AG10803 (cell line): ENCODE measurements at regions not wholly inside any gene's neighbourhood (a gene's known extent, or its start where the extent isn't known, plus 50 kb on each side); places are given as distances from the start of the nearest gene placed in this dataset.

ENCODE experiments used
- DNase-seq: peaks from one replicate; pipeline ENCODE4 v3.0.0; 2010; ENCODE audit warnings: low read depth
- H3K4me3 ChIP-seq: 2 replicates; pipeline ENCODE4 v1.5.1; 2011; ENCODE audit warnings: mild to moderate bottlenecking, low read length, control low read depth
- TF ChIP-seq, protein P1 (sequence below): conservative IDR thresholded peaks from 2 replicates; pipeline ENCODE4 v1.5.1; 2011; ENCODE audit warnings: mild to moderate bottlenecking, low read length, control low read depth, inconsistent platforms

DNA sequence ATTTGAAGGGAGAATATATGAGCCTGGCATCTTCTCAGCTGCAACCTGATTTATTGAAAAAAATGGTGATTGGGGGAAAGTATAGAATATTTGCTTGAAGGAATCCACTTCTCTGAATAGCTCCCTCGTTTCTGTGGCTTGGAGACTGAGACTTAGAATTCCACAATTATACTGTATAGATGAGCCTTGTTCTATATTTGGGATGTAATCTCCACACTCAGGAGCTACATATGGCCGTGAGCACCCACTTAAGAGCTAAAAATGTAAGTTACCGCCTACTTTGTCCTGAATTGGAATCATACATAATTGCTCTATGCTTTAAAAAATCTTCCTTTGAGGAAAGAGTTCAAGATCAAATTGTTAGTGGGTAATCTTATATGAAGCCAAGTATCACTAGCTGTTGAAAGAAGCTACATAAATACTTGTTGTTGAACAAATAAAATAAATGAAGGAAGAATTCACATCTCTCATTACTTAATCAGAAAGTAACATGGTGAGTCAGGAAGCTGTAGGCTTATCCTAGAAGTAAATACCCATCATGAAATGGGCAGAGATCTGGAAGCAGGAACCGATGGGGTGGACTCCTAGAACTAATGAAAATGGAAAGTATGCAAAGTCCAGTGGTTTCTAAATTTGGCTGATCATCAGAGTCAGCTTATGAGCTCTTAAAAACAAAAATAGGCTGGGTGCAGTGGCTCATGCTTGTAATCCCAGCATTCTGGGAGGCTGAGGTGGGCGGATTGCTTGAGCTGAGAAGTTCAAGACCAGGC lies 254.3 kb downstream of the SOX4 start:
- TF ChIP-seq, protein P1, sequence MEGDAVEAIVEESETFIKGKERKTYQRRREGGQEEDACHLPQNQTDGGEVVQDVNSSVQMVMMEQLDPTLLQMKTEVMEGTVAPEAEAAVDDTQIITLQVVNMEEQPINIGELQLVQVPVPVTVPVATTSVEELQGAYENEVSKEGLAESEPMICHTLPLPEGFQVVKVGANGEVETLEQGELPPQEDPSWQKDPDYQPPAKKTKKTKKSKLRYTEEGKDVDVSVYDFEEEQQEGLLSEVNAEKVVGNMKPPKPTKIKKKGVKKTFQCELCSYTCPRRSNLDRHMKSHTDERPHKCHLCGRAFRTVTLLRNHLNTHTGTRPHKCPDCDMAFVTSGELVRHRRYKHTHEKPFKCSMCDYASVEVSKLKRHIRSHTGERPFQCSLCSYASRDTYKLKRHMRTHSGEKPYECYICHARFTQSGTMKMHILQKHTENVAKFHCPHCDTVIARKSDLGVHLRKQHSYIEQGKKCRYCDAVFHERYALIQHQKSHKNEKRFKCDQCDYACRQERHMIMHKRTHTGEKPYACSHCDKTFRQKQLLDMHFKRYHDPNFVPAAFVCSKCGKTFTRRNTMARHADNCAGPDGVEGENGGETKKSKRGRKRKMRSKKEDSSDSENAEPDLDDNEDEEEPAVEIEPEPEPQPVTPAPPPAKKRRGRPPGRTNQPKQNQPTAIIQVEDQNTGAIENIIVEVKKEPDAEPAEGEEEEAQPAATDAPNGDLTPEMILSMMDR = no peak
- no peak overlapping the region for H3K4me3 ChIP-seq
- DNase-seq = no peak

DNA sequence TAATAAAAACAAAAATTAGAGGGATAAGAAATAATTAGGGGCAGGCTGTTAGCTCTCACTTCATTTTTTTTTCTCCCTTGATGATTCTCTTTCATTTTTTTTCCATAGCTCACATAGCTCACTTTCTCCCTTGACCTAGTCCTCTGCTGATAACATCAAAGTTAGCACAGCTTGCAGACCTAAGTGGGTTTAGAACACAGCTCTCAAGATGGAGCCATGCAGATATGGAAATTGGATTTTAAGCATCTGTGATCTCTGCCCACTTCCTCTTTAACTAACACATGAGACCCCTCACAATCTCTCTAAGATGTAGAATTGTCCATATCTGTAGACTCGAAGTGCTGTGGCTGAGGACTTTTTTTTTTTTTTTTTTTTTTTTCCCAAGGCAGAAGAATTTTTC lies 257.1 kb downstream of the SOX4 start:
- DNase-seq = no peak
- H3K4me3 ChIP-seq = no peak overlapping the region
- TF ChIP-seq, protein P1 = no peak

DNA sequence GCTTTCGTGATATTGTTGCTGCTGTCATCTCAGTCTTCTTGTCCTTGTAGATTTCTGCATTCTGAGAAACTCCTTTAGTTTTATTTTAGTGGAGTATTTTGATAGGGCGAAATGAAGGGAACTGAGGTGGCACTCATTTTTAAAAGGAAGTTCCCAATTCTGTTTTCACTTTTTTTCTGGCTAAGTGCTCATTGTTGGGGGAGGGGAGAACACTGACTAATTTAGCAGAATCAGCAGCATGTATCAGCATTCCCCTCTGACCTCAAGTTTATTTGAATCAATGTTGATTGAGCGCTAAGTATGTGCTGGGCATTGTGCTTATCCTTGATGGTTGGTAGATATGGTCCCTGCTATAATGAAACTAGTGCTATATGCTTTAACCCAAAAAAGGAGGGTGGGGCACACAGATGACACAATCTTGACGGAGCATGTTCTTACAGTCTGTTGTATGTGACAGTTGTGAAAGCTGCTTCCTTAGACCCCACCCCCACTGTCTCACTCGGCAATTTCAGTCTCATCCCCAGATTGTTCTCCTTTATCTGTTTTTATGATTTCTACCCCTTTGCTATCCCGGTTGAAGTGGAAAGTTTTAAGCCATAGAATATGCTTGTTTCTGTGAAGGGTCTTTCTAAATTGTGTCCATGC lies 262.4 kb downstream of the SOX4 start:
- DNase-seq = no peak
- TF ChIP-seq, protein P1 = no peak
- H3K4me3 ChIP-seq = no peak overlapping the region

DNA sequence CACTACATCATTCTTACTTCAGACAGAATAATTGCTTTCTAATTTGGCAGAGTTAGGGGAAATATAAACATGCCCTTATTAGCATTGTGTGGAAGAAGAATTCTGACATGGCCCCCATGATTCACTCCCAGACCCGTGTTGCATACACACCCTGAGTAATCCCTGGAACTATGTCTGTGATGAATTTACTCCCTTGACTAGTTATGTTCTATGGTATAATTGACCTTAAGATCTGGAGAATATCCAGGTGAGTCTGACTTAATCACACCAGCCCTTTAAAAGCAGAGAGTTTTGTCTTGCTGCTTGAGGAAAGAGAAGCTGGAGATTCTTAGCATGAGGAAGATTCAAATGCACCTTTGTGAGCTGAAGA lies 262.9 kb downstream of the SOX4 start:
- peak; percentile 77 for DNase-seq
- H3K4me3 ChIP-seq = no peak overlapping the region
- TF ChIP-seq, protein P1 = no peak

DNA sequence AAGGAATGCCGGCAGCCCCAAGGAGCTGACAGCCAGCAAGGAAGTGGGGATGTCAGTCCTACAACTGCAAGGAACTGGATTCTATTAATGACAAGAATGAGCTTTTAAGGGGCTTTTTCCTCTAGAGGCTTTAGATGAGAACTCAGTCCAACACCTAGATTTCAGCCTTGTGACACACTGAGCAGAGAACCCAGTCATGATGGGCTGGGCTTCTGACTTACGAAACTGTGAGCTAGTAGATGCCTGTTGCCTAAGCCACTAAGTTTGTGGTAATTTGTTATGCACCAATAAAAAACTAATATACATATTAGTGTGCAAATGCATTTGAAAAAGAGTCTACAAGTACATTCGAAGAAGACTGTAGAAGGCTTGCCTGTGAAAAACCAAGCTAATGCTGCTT lies 263.3 kb downstream of the SOX4 start:
- DNase-seq = peak; percentile 50
- H3K4me3 ChIP-seq = no peak overlapping the region
- TF ChIP-seq, protein P1 = no peak

DNA sequence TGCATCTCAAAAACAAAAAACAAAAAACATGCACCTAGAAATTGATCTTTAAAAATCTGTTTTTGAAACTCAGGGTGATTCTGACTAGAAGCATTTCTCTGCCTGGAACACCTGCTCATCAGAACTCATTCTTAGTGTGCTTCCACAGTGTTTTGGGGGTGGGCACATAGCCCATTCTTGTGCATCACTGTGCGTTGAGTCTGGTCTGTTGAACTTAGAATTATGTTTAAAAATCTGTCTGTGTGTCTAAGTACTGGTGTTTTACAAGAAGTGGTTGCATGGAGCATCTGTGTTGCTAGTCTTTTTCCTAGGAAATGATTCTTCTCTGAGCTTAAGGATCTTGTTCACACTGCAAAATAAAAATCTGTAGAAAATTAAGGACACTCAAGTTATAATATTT lies 264.5 kb downstream of the SOX4 start:
- DNase-seq = no peak
- TF ChIP-seq, protein P1 = no peak
- H3K4me3 ChIP-seq = no peak overlapping the region

DNA sequence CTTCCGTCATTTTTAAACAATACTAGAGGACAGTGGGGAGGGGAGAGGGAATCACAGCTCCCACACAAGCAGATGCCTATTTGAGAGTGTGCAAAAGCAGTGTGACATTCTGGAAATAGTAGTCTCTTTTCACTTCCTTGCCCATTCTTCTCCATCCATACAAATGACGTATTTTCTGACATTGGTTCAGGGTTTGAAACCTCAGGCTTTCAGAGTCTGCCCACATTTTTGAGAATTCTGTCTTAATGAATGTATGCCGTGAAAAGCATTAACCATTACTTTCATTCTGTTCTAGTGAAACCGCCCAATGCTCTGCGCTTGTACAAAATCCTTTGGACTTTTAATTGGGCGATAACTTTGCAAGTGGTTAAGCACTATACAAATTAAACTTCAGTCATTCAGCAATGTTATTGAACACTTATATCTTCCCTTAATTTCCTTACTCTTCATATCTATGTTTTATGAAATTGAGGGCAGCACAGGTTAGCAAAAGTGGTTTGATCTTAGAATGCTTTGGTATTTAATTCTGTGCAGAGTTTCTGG lies 265.7 kb downstream of the SOX4 start:
- TF ChIP-seq, protein P1 = no peak
- no peak overlapping the region for H3K4me3 ChIP-seq
- DNase-seq = no peak
